GM12878 (cell line): ENCODE measurements at regions not wholly inside any gene's neighbourhood (a gene's known extent, or its start where the extent isn't known, plus 50 kb on each side); places are given as distances from the start of the nearest gene placed in this dataset.

Experiments
- ATAC-seq: fragments of 200-7000 bp; cut with Tn5 transposase; 3 replicates; pipeline ENCODE4 v1.9.1; 2020; ENCODE audit warnings: mild to moderate bottlenecking, moderate library complexity
- BruUV-seq: library from RNA; stranded (reverse); fragments of 400-500 nt; replicated peaks from 2 replicates; lab custom pipeline; 2021; lab: Mats Ljungman, UMichigan
- CTCF ChIA-PET: fragments of 300-600 bp; sonication (Branson Sonifier 250); formaldehyde crosslinking; extraction: SDS; loops from one replicate; lab custom pipeline; 2021; ENCODE audit warnings: inconsistent platforms; lab: Yijun Ruan, JAX
- POLR2A ChIA-PET: fragments of 350-600 bp; formaldehyde crosslinking; extraction: SDS; loops from one replicate; lab custom pipeline; 2021; ENCODE audit warnings: inconsistent platforms; lab: Charles Lee
- RAD21 ChIA-PET: fragments of 300-600 bp; sonication (Branson Sonifier 250); formaldehyde crosslinking; loops from one replicate; lab custom pipeline; 2023; ENCODE audit warnings: antibody characterized with exemption; ENCODE audit not compliant: unreplicated experiment; lab: Charles Lee
- SMC1A ChIA-PET: fragments of 300-600 bp; sonication (Branson Sonifier 250); formaldehyde crosslinking; loops from one replicate; lab custom pipeline; 2023; ENCODE audit not compliant: unreplicated experiment, uncharacterized antibody; lab: Charles Lee
- DNase-seq: peaks from one replicate; pipeline ENCODE4 v3.0.0-alpha.2; 2011; ENCODE audit warnings: low read depth, low spot score
- FAIRE-seq: peaks from 3 replicates; lab custom pipeline; 2011; peaks lifted over from hg19 to GRCh38; lab: Jason Lieb, UNC
- H2AFZ ChIP-seq: 2 replicates; pipeline ENCODE4 v1.6.0; 2011; ENCODE audit warnings: low read depth, low read length, control low read depth; ENCODE audit not compliant: control insufficient read depth
- H3K27ac ChIP-seq: 2 replicates; pipeline ENCODE4 v1.5.1; 2011; ENCODE audit warnings: control low read depth; ENCODE audit not compliant: control insufficient read depth, insufficient read depth
- H3K27me3 ChIP-seq, 2 experiments: replicated peaks in 1 of 2; 2 replicates each; pipeline versions ENCODE4 v1.6.0 to v1.6.1; 2011; ENCODE audit warnings: low read length in 1 of 2; ENCODE audit not compliant: control insufficient read depth in 2 of 2, insufficient read depth in 2 of 2
- H3K36me3 ChIP-seq, 2 experiments: 2 replicates each; pipeline ENCODE4 v1.5.1; 2011; ENCODE audit warnings: low read length in 1 of 2; ENCODE audit not compliant: control insufficient read depth in 2 of 2, insufficient read depth in 2 of 2
- H3K4me1 ChIP-seq: 2 replicates; pipeline ENCODE4 v1.6.1; 2011; ENCODE audit warnings: mild to moderate bottlenecking, low read length, moderate library complexity, mixed read lengths; ENCODE audit not compliant: control insufficient read depth, insufficient read depth
- H3K4me2 ChIP-seq: 2 replicates; pipeline ENCODE4 v1.6.0; 2011; ENCODE audit warnings: control low read depth; ENCODE audit not compliant: control insufficient read depth, insufficient read depth
- H3K4me3 ChIP-seq: fragments of 200-600 bp; sonication (generic); 2 replicates; pipeline ENCODE4 v1.5.1; 2016
- H3K79me2 ChIP-seq: 2 replicates; pipeline ENCODE4 v1.6.0; 2011; ENCODE audit warnings: low read length; ENCODE audit not compliant: control insufficient read depth, insufficient read depth
- H3K9ac ChIP-seq: 2 replicates; pipeline ENCODE4 v1.8.0; 2011; ENCODE audit warnings: low read length, control low read depth, mixed read lengths; ENCODE audit not compliant: control insufficient read depth, insufficient read depth
- H3K9me3 ChIP-seq: replicated peaks from 3 replicates; pipeline ENCODE4 v1.5.1; 2011; ENCODE audit warnings: mild to moderate bottlenecking, low read length; ENCODE audit not compliant: control insufficient read depth, insufficient read depth
- H4K20me1 ChIP-seq: 2 replicates; pipeline ENCODE4 v1.6.0; 2011; ENCODE audit not compliant: control insufficient read depth, insufficient read depth
- NRF1 ChIP-seq: conservative IDR thresholded peaks from 2 replicates; pipeline ENCODE4 v1.6.1; 2011; ENCODE audit warnings: mild to moderate bottlenecking, low read depth, low read length, improper control_type of control experiment
- ZNF384 ChIP-seq: IDR thresholded peaks from 2 replicates; pipeline ENCODE4 v1.6.1; 2012; ENCODE audit warnings: low read depth, mild to moderate bottlenecking, low read length, improper control_type of control experiment, borderline replicate concordance
- WGBS: methylation state at CpG from one replicate; pipeline ENCODE4 v1.1.6; 2016; ENCODE audit warnings: low lambda C conversion rate; ENCODE audit not compliant: insufficient replicate concordance, insufficient coverage; ENCODE audit errors: missing lambda C conversion rate; 5-methylcytosine and 5-hydroxymethylcytosine counted together
- in situ Hi-C: fragments of 300-500 bp; cut with MboI; formaldehyde crosslinking; loops from 9 replicates; pipeline ENCODE4 v1.14.3; 2018; ENCODE audit warnings: mixed read lengths
- intact Hi-C: fragments of 100-400 bp; cut with micrococcal nuclease; formaldehyde crosslinking; loops from one replicate; pipeline ENCODE4 v1.14.2; 2022; ENCODE audit not compliant: unreplicated experiment
- TF ChIP-seq, protein P1 (sequence below): fragments of 450-650 bp; IDR thresholded peaks from 2 replicates; pipeline ENCODE4 v1.6.1; 2016; ENCODE audit warnings: mild to moderate bottlenecking
- TF ChIP-seq, protein P2 (sequence below): fragments of 450-650 bp; IDR thresholded peaks from 2 replicates; pipeline ENCODE4 v1.6.1; 2017; ENCODE audit warnings: borderline replicate concordance
- TF ChIP-seq, protein P3 (sequence below): fragments of 450-650 bp; IDR thresholded peaks from 2 replicates; pipeline ENCODE4 v1.6.1; 2016; ENCODE audit warnings: mild to moderate bottlenecking

DNA sequence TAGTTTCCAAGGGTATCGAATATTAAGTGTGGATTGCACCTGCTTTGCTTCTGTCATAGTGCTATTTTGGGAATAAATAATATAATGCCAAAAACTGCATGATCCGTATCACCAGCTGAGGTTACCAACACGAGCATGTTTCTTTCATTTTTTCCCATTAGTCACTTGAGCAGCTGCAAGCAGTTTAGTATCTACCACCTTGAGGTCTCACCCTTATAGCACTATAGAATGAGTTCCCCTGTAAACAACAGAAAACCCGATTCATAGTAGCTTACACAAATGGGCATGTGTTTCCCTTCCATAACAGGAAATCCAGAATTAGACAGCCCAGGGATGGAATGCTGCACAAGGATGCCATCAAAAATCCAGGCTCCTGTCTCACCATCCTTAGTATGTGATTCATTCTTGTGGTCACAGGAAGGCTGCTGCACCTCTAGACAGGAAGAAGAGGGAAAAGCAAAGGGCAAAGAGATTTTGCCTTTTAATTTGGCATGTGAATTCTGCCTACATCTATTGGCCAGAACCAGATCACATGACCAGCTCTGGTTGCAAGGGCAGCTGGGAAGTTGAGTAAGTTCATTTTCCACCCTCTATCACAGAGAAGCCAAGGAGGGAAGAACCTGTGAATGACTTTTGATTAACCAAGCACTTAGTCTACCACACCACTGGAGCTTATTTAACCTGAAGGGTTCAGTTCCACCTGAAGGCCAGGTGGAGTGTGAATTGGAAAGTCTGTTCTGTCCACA lies 91.3 kb upstream of the SLC25A36 start:
- no peak for FAIRE-seq
- BruUV-seq: no TSS peak
- WGBS: 9% methylated on average over 4 of the region's 4 CpGs

More for the DNA sequence above, 91.3 kb upstream of the SLC25A36 start:
- intact Hi-C loops: no loop called here
- H2AFZ ChIP-seq: no peak overlapping the region
- ChIA-PET RAD21 (no interaction called here), CTCF (interaction anchor here (0.8 kb wide), 1 partner anchor 96 kb away, joined by 3 read pairs; no protein-coding TSS in a partner anchor), POLR2A (interaction anchor here (0.8 kb wide), 1 partner anchor 126 kb away, joined by 3 read pairs; no protein-coding TSS in a partner anchor), SMC1A (interaction anchor here (0.6 kb wide), 1 partner anchor 8 kb away, joined by 3 read pairs; no protein-coding TSS in a partner anchor)
- ATAC-seq (no peak), DNase-seq (no peak)
- in situ Hi-C loops: loop anchor here (25.0 kb wide), 3 partner anchors 713 to 1413 kb away; partner anchors contain the start of gene CLSTN2
- H3K4me1 ChIP-seq: peaks cover 3% of the 10 kb centered on the region
- TF ChIP-seq, protein P1, sequence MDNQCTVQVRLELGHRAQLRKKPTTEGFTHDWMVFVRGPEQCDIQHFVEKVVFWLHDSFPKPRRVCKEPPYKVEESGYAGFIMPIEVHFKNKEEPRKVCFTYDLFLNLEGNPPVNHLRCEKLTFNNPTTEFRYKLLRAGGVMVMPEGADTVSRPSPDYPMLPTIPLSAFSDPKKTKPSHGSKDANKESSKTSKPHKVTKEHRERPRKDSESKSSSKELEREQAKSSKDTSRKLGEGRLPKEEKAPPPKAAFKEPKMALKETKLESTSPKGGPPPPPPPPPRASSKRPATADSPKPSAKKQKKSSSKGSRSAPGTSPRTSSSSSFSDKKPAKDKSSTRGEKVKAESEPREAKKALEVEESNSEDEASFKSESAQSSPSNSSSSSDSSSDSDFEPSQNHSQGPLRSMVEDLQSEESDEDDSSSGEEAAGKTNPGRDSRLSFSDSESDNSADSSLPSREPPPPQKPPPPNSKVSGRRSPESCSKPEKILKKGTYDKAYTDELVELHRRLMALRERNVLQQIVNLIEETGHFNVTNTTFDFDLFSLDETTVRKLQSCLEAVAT: no peak
- TF ChIP-seq, protein P2, sequence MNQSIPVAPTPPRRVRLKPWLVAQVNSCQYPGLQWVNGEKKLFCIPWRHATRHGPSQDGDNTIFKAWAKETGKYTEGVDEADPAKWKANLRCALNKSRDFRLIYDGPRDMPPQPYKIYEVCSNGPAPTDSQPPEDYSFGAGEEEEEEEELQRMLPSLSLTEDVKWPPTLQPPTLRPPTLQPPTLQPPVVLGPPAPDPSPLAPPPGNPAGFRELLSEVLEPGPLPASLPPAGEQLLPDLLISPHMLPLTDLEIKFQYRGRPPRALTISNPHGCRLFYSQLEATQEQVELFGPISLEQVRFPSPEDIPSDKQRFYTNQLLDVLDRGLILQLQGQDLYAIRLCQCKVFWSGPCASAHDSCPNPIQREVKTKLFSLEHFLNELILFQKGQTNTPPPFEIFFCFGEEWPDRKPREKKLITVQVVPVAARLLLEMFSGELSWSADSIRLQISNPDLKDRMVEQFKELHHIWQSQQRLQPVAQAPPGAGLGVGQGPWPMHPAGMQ: no peak
- no peak for TF ChIP-seq ZNF384
- TF ChIP-seq NRF1: no peak
- TF ChIP-seq, protein P3, sequence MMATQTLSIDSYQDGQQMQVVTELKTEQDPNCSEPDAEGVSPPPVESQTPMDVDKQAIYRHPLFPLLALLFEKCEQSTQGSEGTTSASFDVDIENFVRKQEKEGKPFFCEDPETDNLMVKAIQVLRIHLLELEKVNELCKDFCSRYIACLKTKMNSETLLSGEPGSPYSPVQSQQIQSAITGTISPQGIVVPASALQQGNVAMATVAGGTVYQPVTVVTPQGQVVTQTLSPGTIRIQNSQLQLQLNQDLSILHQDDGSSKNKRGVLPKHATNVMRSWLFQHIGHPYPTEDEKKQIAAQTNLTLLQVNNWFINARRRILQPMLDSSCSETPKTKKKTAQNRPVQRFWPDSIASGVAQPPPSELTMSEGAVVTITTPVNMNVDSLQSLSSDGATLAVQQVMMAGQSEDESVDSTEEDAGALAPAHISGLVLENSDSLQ: no peak
- no peak overlapping the region for H3K27ac ChIP-seq
- no peaks in the 10 kb centered on the region for H4K20me1 ChIP-seq
- H3K9me3 ChIP-seq: no peaks in the 10 kb centered on the region; the same call in 2 of the 3 replicates
- H3K4me2 ChIP-seq: no peak overlapping the region
- H3K36me3 ChIP-seq: no peaks in the 10 kb centered on the region
- H3K27me3 ChIP-seq: no peaks in the 10 kb centered on the region
- no peaks in the 10 kb centered on the region for H3K79me2 ChIP-seq
- no peak overlapping the region for H3K4me3 ChIP-seq
- no peak overlapping the region for H3K9ac ChIP-seq
